GM18873 (cell line): ENCODE measurements at regions not wholly inside any gene's neighbourhood (a gene's known extent, or its start where the extent isn't known, plus 50 kb on each side); places are given as distances from the start of the nearest gene placed in this dataset.
"Not testable (repeated sequence)": the region's sequence is repeated elsewhere in the genome, so short reads cannot be mapped to it uniquely, and the experiment has no call there.

ENCODE experiments used
- ATAC-seq: cut with Tn5 transposase; IDR thresholded peaks from one replicate; pipeline ENCODE4 v1.9.1; 2021; ENCODE audit warnings: mild to moderate bottlenecking, moderate library complexity, moderate number of reproducible peaks; ENCODE audit not compliant: unreplicated experiment, low FRiP score

DNA sequence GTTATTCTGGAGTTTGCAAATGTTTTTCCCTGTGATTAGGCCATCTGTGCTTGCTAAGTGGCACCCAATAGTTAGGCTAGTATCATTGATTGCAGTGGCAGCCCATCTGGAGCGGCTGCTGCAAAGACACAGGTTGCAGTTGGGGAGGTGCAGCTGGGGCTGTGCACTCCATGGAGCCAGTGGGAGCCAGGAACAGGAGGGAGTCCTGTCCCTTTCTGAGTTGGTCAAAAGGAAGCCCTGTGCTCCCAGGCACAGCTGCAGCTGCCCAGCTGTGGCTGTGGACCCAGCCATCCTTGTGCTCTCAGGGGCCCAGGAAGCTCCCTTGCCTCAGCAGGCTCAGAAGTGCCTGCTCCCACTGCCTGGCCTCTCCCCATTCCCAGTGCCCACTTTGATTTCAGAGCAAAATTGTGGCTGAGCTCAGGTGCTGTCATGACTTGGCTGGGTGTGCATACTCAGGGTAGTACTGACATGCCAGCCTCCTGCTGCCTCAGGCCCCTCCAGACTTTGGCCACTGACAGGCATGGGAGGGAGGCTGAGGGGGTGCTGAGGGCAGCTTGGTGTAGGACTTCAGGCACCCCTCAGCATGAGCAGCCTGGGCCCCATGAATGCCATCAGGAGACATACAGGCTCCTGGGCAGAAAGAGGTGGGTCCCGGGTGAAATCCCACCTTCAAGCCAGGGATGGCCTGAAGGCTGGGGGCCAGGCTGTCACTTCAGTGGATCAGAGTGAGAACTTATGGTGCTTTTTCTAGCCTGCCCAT, 270.6 kb downstream of the PCDH20 start:
- no peak for ATAC-seq

DNA sequence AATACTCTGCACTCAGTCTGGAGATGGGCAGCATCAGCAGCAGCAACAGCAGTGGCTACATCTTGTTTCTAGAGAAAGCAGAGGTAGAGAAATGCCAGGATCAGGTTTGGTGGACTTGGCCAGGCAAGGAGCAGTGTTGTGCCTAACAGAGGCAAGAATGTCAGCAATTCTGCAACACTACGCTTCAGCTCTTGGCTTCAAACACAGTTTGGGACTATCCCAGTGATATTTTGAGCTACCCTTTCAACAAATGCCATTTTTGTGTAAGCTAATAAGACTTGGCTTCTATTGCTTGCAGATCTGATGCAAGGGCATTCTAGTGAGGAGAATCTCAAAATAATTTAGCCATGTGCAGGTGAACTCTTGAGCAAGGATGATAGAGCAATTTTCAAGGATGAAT, 271.3 kb downstream of the PCDH20 start:
- no peak for ATAC-seq

DNA sequence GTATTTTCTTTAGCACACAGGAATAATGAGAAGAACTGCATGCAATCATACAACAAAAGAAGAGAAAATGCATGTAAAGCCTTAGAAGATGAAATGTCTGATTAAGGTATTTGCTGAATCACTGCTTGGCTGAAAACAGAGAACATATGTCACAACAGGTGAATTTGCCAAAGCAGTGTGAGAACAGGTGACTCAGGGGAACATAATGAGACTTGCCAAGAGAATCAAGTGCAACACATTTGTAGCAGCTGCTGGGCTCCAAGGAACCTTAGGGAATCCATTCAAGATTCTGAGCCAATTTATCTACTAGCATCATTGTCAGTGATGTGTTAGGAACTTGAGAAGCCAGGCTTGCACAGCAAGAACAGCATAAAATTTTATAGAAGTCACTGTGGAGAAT, 273.1 kb downstream of the PCDH20 start:
- no peak for ATAC-seq

DNA sequence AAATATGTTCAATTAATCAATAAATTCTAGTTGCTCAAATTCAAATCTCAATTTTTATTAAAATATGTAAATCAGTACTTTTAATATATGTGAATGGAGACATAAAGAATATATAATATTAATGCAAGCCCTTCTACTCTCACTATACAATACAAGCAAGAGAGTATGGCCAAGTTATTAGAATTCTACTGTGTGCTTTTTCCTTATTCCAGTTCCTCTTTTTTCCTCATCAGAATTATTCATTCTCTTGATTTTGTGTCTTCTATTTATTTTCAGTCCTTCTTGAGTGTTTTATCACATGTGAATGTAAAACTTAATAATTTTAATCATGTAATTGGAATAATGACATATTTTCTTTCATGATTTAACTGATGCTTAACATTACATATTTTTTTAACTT, 276.8 kb downstream of the PCDH20 start:
- ATAC-seq, result no peak

DNA sequence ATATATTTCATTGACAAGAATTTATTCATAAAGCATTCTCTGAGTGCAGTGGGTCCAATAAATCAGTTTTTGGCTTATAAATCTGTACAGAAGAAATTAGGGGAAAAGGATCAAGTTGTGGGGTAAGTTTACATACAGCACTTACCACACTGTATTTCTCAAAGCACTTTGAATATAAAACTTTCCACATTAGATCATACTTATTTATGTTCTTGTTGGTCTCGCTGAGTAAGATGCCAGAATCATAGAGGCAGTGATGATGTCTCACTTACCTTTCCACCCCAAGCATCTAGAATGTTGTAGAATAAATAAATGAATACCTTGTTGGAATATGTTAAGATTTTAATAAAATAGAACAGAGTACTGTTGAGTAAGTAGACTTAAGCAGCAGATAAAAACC, 279.1 kb downstream of the PCDH20 start:
- no peak for ATAC-seq

DNA sequence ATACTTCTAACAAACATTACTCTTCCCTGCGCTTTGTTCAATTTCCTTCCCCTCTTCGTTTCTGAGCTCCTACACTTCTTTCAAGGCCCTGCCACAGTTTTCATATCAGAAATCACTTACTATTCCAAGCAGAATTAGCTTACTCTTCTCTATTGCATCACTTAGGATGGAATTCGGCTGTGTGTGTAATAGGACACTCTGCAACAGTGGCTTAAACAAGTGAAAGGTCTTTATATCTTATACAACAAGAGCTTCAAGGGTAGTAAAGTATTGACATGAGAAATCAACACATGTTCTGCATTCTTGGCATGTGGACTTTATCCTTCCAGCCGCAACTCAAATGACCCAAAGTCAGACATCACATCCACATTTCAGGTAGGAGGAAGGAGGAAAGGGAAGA, 279.6 kb downstream of the PCDH20 start:
- ATAC-seq, result no peak

DNA sequence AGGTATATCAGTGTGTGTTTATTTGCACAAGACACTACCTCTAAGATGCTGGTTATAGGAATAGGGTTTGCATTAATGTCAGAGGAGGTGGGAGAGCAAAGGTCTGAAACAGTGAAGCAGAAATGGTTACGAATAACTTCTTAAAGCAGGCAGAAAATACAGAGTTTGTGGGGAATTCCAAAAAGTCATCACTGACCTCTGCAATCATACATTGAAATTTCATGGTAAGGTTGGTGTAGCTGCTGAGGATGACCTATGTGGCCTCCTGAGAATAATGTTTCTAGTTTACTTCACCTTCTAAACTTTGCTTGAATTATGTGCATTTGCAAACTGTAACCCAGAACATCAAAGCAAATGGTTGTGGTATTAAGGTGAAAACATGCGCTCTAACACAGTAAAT, 280.1 kb downstream of the PCDH20 start:
- no peak for ATAC-seq

DNA sequence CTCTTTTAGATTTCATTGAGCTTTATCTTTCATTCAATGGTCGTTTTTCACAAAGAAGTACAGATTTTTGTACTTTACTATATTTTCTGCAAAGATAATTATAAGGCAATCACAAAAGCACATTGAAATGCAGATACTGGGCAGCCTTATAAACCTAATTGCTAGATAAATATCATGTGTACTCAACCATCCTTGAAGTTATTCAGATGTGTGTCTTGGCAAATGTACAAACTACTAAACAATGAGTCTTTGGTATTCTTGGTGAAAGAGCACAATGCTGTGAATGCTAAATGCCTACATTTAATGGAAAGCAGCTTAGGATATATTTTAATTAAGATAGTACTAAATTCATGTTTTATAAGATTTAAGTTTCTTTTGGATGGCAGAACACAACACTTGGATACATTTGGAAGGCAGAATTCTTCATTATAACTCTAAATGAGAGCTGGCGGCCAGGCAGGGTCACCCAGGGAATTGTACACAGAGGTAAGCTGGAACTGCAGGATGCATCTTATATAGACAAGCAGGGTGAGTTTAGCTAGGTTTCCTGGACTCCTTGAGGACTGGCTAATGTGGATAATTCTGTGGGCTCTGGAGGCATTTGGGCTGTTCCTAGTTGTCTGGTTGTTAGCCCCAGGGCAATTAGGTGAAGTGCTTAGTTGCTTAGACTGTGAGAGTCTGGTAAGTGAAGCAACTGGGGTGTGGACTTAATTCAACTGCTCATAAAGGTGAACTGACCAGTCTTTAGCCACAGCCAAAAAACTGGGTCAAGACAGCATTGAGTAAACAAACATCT, 286.6 kb downstream of the PCDH20 start:
- ATAC-seq, result no peak

DNA sequence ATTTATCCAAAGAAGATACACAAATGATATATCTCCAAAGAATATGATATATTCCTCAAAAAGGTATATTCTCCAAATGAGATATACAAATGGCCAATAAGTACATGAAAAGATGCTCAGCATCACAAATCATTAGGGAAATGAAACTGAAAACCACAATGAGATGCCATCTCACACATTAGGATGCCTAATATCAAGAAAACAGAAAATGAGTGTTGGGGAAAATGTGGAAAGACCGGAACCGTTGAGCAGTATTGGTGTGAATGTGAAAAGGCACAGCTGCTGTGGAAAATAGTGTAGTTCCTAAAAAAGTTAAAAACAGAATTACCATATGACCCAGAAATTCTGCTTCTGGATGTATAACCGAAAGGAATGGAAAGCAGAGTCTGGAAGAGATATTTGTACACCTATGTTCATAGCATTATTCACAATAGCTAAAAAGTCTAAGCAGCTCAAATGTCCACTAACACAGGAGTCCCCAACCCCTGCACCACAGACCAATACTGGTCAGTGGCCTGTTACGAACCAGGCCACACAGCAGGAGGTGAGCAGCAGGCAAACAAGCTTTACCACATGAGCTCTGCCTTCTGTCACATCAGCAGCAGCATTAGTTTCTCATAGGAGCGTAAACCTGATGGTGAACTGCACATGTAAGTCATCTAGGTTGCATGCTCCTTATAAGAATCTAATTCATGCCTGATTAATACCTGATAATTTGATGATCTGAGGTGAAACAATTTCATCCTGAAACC, 291.9 kb downstream of the PCDH20 start:
- no peak for ATAC-seq

DNA sequence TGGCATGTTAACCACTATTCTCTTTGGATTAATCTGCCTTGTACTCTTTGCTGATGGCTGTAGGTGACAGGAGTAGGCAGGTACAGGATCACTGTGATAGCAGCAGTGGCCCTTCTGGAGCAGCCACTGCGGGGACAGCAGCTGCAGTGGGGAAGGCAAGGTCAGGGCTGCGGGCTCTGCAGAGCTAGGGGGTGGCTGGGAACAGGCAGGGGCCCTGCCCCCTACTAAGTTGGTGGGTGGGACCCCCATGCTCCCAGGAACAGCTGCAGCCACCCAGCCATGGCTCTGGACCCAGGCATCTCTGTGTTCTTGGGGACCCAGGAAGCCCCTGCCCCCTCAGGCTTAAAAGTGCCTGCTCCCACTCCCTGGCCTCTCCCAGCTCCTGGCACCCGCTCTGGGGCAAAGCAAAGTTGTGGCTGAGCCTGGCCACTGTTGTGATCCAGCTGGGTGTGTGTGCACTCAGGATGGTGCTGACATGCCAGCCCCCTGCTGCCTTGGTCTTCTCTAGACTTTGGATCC, 302.4 kb downstream of the PCDH20 start:
- ATAC-seq, result no peak

DNA sequence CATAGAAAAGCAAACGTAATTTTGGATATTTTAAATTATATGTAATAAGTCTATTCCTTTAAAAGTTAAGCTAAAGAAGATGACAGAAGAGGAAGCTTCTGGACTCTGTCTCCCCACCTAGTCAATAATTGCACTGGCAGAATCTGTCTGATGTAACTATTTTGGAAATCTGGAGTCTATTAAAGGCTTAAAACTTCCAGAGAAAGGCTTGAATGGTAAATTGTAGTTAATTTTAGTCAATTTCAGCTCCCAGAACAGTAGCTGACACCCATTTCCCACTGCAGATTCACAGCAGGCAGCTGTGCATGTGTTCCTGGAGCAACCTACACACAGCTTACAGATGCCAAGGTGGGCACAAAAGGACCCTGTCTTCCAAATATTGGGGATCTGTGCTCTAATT, 304.1 kb downstream of the PCDH20 start:
- ATAC-seq, result no peak

DNA sequence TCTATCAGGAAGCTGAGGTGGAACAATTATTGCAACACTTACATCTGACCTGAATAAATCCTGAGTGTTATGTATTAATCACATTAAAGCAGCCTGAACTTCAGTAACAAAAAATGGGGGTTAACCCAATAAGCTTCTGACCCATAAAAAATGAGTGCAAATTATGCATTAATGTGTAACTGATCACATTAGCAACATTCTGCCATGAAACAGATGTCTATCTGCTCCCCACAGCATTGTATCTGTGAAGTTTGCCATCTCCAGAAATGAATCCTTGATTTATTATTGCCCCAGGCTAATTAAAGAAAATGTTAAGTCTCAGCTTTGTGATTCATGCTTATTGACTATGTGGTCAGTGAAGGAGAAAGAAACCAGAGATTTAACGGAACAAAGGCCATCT, 304.9 kb downstream of the PCDH20 start:
- no peak for ATAC-seq

DNA sequence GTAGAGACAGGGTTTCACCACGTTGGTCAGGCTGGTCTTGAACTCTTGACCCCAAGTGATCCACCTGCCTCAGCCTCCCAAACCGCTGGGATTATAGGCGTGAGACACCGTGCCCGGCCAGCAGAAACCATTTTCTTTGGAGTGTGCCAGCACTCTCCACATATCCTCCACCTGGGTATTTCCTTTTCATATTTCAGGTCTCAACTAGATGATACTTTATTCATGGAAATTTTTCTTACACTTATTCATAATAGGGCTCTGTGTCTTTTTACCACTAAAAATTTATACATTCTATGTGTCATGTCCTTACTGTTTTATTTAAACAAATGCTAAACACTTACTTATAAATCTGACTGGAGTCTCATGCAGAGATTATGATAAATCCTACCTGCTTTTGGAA, 305.9 kb downstream of the PCDH20 start:
- no peak for ATAC-seq

DNA sequence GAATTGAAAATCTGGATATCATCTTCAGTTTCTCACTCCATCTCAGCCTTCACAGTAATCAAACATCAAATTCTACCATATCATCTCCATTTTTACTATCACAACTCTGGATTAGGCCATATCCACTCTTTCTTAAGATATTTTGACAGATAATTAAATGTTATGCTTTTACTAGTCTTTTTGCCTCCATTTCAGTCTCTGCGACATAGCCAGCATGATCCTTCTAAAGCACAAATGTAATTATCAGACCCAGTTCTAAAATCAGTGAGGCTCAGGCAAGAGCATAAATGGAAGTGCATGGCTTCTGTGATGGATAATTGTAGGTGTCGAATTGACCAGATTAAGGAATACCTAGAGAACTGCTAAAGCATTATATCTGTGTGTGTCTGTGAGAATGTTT, 307.7 kb downstream of the PCDH20 start:
- ATAC-seq, result no peak

DNA sequence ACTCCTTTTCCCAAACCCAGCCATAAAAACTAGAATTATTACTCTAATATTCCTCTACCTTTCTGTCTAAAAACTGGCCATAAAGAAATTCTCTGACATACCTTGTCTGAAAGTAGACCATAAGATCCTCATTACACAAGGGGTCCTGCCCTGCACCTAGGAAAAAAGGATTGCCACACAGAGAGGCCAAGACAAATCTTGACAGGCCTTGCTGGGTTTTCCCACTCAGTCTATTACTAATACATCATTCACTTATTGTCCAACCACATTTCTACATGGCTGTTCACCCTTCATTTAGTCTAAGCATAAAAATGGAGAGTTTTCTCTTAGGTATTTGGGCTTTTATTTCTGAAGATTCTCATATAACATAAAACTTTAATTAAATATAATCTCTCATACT, 319.8 kb downstream of the PCDH20 start:
- ATAC-seq, result no peak

DNA sequence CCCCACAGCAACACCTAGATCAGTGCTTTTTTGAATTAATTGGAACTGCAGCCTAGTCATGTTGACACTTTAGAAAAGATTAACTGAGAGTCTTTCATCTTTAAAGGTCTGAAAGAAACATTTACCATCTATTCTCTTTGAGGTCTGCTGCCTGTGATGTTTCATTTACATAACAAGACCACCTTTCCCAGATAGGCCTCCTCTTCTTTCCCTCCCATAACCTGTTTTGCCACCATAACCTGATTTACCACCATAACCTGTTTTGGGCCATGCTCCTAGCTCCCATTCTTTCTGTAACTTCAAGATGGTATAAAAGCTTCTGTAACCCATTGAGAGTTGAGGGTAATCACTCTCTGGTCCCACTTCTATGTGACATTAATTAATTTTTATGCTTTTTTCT, 320.8 kb downstream of the PCDH20 start:
- ATAC-seq, result no peak

DNA sequence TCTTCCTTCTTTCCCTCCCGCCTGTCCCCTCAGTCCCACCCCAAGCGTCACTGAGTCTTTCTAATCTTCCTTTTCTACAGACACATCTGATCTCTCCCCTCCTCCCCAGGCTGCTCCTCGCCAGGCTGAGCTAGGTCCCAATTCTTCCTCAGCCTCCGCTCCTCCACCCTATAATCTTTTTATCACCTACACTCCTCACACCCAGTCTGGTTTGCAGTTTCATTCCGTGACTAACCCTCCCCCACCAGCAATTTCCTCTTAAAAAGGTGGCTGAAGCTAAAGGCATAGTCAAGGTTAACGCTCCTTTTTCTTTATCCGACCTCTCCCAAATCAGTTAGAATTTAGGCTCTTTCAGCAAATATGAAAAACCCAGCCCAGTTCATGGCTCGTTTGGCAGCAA, 325.8 kb downstream of the PCDH20 start:
- not testable (repeated sequence) for ATAC-seq

DNA sequence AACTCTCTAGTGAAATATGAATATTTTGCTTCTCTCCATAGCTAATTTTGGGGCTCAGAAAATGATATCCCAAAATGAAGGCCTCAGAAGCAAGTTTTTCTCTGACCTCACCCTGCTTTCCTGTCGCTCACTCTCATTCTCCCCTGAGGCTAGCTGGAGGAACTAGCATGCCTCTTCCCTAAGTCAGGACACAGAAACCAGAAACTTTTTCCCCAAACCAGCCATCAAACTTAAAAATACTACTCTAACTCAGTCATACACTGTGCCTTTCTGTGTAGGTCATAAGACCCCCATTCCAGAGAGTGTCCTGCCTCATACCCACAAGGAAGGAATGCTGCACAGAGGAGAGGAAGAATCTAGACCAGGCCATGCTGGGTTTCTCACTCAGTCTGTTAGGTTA, 329.6 kb downstream of the PCDH20 start:
- ATAC-seq, result no peak

DNA sequence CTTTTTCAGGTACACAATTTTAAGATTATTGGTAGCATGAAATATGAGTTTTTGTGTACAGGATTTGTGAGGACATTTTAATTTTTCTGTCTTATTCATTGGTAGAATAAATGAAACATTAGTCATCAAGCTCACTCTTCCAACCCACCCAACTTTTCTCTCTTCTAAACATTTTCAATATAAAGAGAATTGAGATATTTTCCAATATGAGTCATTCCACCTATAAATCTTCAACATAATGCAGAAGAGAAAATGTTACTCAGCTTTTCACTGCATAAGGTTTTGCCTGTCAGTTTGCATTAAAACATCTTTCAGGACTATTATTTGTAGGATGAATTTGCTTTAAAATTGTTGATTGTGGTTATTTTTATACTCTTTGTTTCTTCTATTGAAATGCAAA, 330.7 kb downstream of the PCDH20 start:
- no peak for ATAC-seq

DNA sequence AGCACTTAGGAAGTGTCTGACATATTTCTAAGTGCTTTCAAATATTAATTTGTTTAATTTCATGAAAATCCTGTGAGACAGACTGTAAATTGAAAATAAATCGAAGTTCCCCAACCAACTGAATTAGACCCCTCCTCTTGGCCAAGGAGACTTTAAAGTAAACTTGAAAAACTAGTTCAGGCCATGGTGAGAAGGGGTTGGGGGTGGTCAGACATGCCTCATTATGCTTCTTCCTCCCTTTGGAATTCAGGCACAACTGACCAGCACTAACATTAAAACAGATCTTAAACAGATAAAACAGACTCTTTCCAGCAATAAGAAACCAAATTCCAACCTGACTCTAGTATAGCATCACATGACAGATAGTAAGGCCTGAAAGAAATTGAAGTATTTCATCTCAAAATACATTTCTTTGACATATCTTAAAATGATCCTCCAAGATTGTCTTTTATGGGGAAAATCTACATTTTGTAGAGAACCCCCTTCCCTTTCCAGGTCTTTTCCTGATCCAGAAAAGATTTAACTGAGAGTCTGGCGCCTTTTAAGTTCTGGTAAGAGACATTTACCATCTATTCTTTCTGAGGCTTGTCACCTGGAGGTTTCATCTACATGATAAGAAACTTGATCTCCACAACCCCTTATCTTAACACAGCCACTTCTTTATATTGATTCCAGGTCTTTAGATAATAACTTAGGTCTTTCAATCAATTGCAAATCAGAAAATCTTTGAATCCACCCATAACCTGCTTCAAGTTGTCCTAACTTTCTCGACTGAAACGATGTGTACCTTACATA, 336.5 kb downstream of the PCDH20 start:
- ATAC-seq, result no peak
